Thyroid gland (tissue), 4 donors: ENCODE measurements at regions not wholly inside any gene's neighbourhood (a gene's known extent, or its start where the extent isn't known, plus 50 kb on each side); places are given as distances from the start of the nearest gene placed in this dataset.

Experiments used
- DNase-seq, 2 donors: peaks; one replicate each; pipeline ENCODE4 v3.0.0-alpha.2; 2019
- H3K27ac ChIP-seq, 3 donors: fragments of 200-600 bp; sonication (generic); 1 replicate in 2 of 3; 2 replicates in 1 of 3; pipeline ENCODE4 v1.5.1; 2016 to 2019; ENCODE audit warnings: mild to moderate bottlenecking in 1 of 3, moderate library complexity in 1 of 3
- H3K27me3 ChIP-seq: fragments of 200-600 bp; sonication (generic); one replicate; pipeline ENCODE4 v1.5.1; 2019
- H3K36me3 ChIP-seq, 2 donors: fragments of 200-600 bp; sonication (generic); one replicate each; pipeline ENCODE4 v1.5.1; 2016 to 2019
- H3K4me1 ChIP-seq, 2 donors: fragments of 200-600 bp; sonication (generic); one replicate each; pipeline ENCODE4 v1.5.1; 2017 to 2019
- H3K4me3 ChIP-seq, 3 donors: fragments of 200-600 bp; sonication (generic); replicated peaks in 1 of 3; 1 replicate in 2 of 3; 2 replicates in 1 of 3; pipeline ENCODE4 v1.5.1; 2016; ENCODE audit warnings: mild to moderate bottlenecking in 1 of 3
- H3K9me3 ChIP-seq: fragments of 200-600 bp; sonication (generic); one replicate; pipeline ENCODE4 v1.5.1; 2017
- POLR2A ChIP-seq, 2 donors: fragments of 450-650 bp; IDR thresholded peaks; one replicate each; pipeline ENCODE4 v1.6.1; 2017; ENCODE audit warnings: antibody characterized with exemption in 2 of 2, mild to moderate bottlenecking in 2 of 2, moderate library complexity in 1 of 2
- whole genome bisulfite sequencing, 2 donors: methylation state at CpG; one replicate each; pipeline ENCODE4 v1.1.5; 2017; 5-methylcytosine and 5-hydroxymethylcytosine counted together
- intact Hi-C: fragments of 100-400 bp; cut with DNase I; formaldehyde crosslinking; loops from one replicate; pipeline ENCODE4 v1.15.1; 2023
- TF ChIP-seq, protein P1 (sequence below), 6 experiments: fragments of 200-600 bp in 3 of 6; fragments of 450-650 bp in 3 of 6; sonication (generic) in 3 of 6; IDR thresholded peaks; one replicate each; pipeline ENCODE4 v1.5.1; 2016 to 2019; ENCODE audit warnings: antibody characterized with exemption in 6 of 6, mild to moderate bottlenecking in 2 of 6, inconsistent platforms in 1 of 6, moderate library complexity in 1 of 6

DNA sequence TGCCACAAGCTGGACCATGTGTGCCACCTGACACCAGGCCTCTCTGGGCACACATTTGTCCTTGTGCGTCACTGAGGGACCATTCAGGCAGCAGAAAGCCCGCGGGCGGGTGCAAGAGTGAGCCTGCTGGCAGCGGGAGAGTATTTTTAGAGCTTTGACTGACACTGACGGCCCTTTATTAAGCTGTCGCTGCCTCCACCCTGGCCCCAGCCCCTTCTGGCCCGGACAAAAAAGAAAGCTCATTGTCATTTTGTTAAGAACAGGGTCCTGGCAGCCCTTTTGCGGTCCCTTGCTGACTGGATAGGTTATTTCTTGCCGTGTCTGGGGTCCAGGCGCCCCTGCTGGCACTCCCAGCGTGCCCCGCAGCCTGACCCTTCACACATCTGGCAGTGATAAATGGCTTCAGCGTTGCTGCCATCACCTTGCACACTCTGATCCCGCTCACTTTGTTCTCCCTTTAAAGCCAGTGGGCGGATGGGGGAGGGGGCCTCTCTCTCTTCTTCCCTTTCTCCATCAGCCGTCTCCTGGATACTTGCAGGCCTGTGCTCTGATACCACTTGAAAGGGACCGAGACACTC lies 78.4 kb upstream of the NKD1 start:
- Histone ChIP-seq H3K9me3 (no peaks in the 10 kb centered on the region), H3K4me3 (no peak overlapping the region), H3K27me3 (no peaks in the 10 kb centered on the region), H3K4me1 (peaks cover 0 to 9% of the 10 kb centered on the region in 2 donors), H3K36me3 (no peaks in the 10 kb centered on the region), H3K27ac (no peak overlapping the region)
- no peak for DNase-seq
- 71 to 80% methylated on average over 18 of the region's 18 CpGs for WGBS, 2 donors
- TF ChIP-seq, protein P1, sequence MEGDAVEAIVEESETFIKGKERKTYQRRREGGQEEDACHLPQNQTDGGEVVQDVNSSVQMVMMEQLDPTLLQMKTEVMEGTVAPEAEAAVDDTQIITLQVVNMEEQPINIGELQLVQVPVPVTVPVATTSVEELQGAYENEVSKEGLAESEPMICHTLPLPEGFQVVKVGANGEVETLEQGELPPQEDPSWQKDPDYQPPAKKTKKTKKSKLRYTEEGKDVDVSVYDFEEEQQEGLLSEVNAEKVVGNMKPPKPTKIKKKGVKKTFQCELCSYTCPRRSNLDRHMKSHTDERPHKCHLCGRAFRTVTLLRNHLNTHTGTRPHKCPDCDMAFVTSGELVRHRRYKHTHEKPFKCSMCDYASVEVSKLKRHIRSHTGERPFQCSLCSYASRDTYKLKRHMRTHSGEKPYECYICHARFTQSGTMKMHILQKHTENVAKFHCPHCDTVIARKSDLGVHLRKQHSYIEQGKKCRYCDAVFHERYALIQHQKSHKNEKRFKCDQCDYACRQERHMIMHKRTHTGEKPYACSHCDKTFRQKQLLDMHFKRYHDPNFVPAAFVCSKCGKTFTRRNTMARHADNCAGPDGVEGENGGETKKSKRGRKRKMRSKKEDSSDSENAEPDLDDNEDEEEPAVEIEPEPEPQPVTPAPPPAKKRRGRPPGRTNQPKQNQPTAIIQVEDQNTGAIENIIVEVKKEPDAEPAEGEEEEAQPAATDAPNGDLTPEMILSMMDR (IDR thresholded peaks at IDR 0.05) = no peak
- no peak for TF ChIP-seq POLR2A (IDR thresholded peaks at IDR 0.05)
- intact Hi-C loops = no loop called here

DNA sequence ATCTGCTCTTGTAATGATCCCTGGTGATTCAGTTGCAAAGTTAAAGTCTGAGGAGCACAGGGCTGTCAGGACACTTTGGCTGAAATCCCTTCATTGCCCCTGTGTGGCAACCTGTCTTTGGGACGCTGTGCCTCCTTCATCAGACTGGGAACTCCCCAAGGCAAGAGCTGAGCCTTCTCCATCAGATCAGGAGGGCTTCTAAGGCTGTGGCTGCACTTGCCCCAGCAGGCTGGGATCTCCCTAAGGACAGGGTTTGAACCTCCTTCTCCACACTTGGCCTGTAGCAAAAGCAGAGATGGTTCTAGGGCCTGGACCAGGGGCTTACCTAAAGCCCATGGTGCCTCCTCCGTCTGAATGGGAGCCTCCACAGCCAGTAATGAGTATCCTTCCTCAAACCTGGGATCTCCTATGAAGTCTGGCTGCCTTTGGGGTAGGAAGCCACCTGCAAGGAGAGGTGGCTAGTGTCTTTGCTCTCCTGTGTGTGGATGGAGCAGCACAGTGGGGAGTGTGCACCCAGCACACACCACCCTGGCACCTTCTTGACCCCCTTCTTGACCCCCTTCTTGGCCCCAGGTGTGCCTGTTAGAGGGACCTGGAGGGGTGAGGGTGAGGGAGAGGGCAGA lies 79.0 kb upstream of the NKD1 start:
- Histone ChIP-seq H3K4me1 (peaks cover 0 to 9% of the 10 kb centered on the region in 2 donors), H3K27ac (no peak overlapping the region), H3K36me3 (no peaks in the 10 kb centered on the region), H3K4me3 (no peak overlapping the region), H3K9me3 (no peaks in the 10 kb centered on the region), H3K27me3 (no peaks in the 10 kb centered on the region)
- WGBS, 2 donors = 50 to 68% methylated on average over 2 of the region's 2 CpGs
- intact Hi-C loops = no loop called here
- DNase-seq = no peak
- no peak for TF ChIP-seq POLR2A (IDR thresholded peaks at IDR 0.05)
- TF ChIP-seq, protein P1 (IDR thresholded peaks at IDR 0.05) = no peak

DNA sequence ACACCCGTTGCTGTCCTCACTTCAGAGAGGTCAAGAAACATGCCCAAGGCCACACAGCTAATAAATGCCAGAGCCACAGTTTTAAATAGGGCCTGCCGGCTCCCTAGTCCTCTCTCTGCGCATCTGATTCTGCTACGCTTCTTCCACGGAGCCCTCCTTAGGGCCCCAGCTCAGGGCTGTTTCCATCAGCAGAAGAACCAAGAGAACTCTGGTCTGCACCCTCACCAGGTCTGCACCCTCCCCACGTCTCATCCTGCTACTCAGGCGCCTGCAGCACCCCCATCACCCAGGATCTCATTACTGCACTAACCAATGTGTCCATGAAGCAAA lies 79.5 kb upstream of the NKD1 start:
- Histone ChIP-seq H3K4me3 (no peak overlapping the region), H3K36me3 (no peaks in the 10 kb centered on the region), H3K27me3 (no peaks in the 10 kb centered on the region), H3K4me1 (peaks cover 0 to 9% of the 10 kb centered on the region in 2 donors), H3K9me3 (no peaks in the 10 kb centered on the region), H3K27ac (no peak overlapping the region)
- intact Hi-C loops = no loop called here
- 77 to 81% methylated on average over 7 of the region's 7 CpGs for WGBS, 2 donors
- TF ChIP-seq POLR2A (IDR thresholded peaks at IDR 0.05) = no peak
- TF ChIP-seq, protein P1 (IDR thresholded peaks at IDR 0.05) = no peak
- no peak for DNase-seq

DNA sequence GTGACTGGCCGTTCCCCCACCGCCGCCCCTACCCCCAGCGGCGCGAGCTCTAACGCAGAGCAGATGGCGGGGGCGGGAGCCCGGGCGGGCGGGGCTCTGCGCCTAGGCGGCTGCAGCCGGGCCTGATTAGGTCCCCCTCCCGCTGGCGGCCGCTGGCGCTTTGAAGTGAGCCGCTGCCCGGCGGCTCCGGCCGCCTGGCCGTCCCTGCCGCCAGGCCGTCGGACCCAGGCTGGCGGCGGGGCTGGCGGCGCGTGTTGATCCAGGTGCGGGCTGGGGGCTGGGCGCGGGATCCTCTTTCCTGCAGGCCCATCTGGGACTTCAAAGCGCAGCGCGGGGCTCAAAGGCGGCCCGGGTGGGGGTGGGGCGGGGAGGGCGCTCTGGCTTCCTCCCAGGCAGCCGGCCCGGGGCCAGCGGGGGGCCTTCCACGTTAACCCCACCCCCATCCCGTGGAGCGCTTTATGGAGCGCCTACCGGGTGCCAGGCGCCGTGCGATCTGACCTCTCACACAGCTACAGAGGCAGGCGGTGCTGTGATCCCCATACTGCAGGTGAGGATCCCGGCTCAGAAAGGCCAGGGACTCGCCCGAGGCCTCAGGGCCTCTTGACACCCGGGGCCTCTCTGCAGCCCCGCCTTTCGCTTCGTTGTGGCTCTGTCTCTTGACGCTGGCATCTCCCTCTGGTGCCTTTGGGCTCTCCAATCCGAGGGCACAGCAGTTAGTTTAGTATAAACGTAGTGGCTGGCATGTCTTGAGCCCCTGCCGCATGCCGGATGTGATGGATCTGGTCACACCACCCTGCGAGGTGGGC lies 80.0 kb upstream of the NKD1 start:
- no peaks in the 10 kb centered on the region for H3K36me3 ChIP-seq
- no peak overlapping the region for H3K27ac ChIP-seq
- no peaks in the 10 kb centered on the region for H3K27me3 ChIP-seq
- no peaks in the 10 kb centered on the region for H3K9me3 ChIP-seq
- H3K4me1 ChIP-seq = peaks cover 0 to 9% of the 10 kb centered on the region in 2 donors
- 15 to 32% methylated on average over 13 to 19 of the region's 68 CpGs for WGBS, 2 donors
- TF ChIP-seq, protein P1 (IDR thresholded peaks at IDR 0.05) = no peak
- TF ChIP-seq POLR2A (IDR thresholded peaks at IDR 0.05) = no peak
- peak in 1 of 2 donors; percentile 3 for DNase-seq
- H3K4me3 ChIP-seq = peak overlapping the region in 1 of 3 donors; percentile 10
- intact Hi-C loops = no loop called here

DNA sequence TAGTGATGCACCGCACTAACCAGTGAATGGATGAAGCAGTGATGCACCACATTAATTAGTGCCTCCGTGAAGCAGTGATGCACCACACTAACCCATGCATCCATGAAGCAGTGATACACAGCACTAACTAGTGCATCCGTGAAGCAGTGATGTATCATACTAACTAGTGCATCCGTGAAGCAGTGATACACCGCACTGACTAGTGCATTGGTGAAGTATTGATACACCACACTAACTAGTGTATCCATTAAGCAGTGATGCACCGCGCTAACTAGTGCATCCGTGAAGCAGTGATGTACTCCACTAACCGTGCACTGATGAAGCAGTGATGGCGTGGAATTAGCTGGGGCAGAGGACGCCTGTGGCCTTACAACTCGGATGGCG lies 80.6 kb upstream of the NKD1 start:
- H3K36me3 ChIP-seq = no peaks in the 10 kb centered on the region
- peaks cover 0 to 9% of the 10 kb centered on the region in 2 donors for H3K4me1 ChIP-seq
- DNase-seq = no peak
- 81 to 83% methylated on average over 8 to 10 of the region's 13 CpGs for WGBS, 2 donors
- H3K4me3 ChIP-seq = peak overlapping the region in 1 of 3 donors; percentile 10
- TF ChIP-seq, protein P1 (IDR thresholded peaks at IDR 0.05) = no peak
- no peak for TF ChIP-seq POLR2A (IDR thresholded peaks at IDR 0.05)
- no peak overlapping the region for H3K27ac ChIP-seq
- no peaks in the 10 kb centered on the region for H3K9me3 ChIP-seq
- no peaks in the 10 kb centered on the region for H3K27me3 ChIP-seq
- intact Hi-C loops = no loop called here
